ENCODE measurements at regions not wholly inside any gene's neighbourhood (a gene's known extent, or its start where the extent isn't known, plus 50 kb on each side); places are given as distances from the start of the nearest gene placed in this dataset.

- H3K4me3 ChIP-seq (ENCODE audit: insufficient read depth, low read length), result no peak overlapping the region
- no peaks in the 10 kb centered on the region for H3K36me3 ChIP-seq (ENCODE audit: insufficient read depth, low read length)
- no peak for DNase-seq (ENCODE audit: insufficient read length, low spot score, missing footprints)
- no peak overlapping the region for H3K4me2 ChIP-seq (ENCODE audit: insufficient read depth, low read length)
- H4K20me1 ChIP-seq (ENCODE audit: insufficient read depth, low read length), result no peaks in the 10 kb centered on the region
- H3K27me3 ChIP-seq (ENCODE audit: insufficient read depth, low read length), result peaks cover 2% of the 10 kb centered on the region
- no peaks in the 10 kb centered on the region for H3K79me2 ChIP-seq (ENCODE audit: insufficient read depth, low read length)
- H2AFZ ChIP-seq (ENCODE audit: low read length), result no peak overlapping the region
- no peaks in the 10 kb centered on the region for H3K9me3 ChIP-seq (ENCODE audit: low read depth, low read length)
- TF ChIP-seq CTCF (IDR thresholded peaks at IDR 0.05; ENCODE audit: extremely low read depth, low read depth, low read length), result no peak
- H3K4me1 ChIP-seq (ENCODE audit: insufficient read depth, low read length), result no peaks in the 10 kb centered on the region
- H3K27ac ChIP-seq (ENCODE audit: low read depth, low read length), result no peak overlapping the region
These were observed 58.4 kb upstream of the PAX7 start for GRCh38 chr1:18572022-18572880.

GRCh38 chr1:18573170-18573569 lies 57.5 kb upstream of the PAX7 start:
- H4K20me1 ChIP-seq (ENCODE audit: insufficient read depth, low read length), result no peaks in the 10 kb centered on the region
- no peaks in the 10 kb centered on the region for H3K79me2 ChIP-seq (ENCODE audit: insufficient read depth, low read length)
- H3K36me3 ChIP-seq (ENCODE audit: insufficient read depth, low read length), result no peaks in the 10 kb centered on the region
- no peaks in the 10 kb centered on the region for H3K9me3 ChIP-seq (ENCODE audit: low read depth, low read length)
- H2AFZ ChIP-seq (ENCODE audit: low read length), result no peak overlapping the region
- no peaks in the 10 kb centered on the region for H3K4me1 ChIP-seq (ENCODE audit: insufficient read depth, low read length)
- no peak for TF ChIP-seq CTCF (IDR thresholded peaks at IDR 0.05; ENCODE audit: extremely low read depth, low read depth, low read length)
- no peak for DNase-seq (ENCODE audit: insufficient read length, low spot score, missing footprints)
- no peak overlapping the region for H3K27ac ChIP-seq (ENCODE audit: low read depth, low read length)
- peaks cover 2% of the 10 kb centered on the region for H3K27me3 ChIP-seq (ENCODE audit: insufficient read depth, low read length)
- H3K4me2 ChIP-seq (ENCODE audit: insufficient read depth, low read length), result no peak overlapping the region
- no peak overlapping the region for H3K4me3 ChIP-seq (ENCODE audit: insufficient read depth, low read length)

GRCh38 chr1:18574754-18575153 lies 55.9 kb upstream of the PAX7 start:
- Histone ChIP-seq H3K4me3 (ENCODE audit: insufficient read depth, low read length) (no peak overlapping the region), H3K9me3 (ENCODE audit: low read depth, low read length) (no peaks in the 10 kb centered on the region), H4K20me1 (ENCODE audit: insufficient read depth, low read length) (no peaks in the 10 kb centered on the region), H3K79me2 (ENCODE audit: insufficient read depth, low read length) (no peaks in the 10 kb centered on the region), H3K4me2 (ENCODE audit: insufficient read depth, low read length) (no peak overlapping the region), H3K27me3 (ENCODE audit: insufficient read depth, low read length) (peaks cover 2% of the 10 kb centered on the region), H3K4me1 (ENCODE audit: insufficient read depth, low read length) (no peaks in the 10 kb centered on the region), H2AFZ (ENCODE audit: low read length) (no peak overlapping the region), H3K27ac (ENCODE audit: low read depth, low read length) (no peak overlapping the region), H3K36me3 (ENCODE audit: insufficient read depth, low read length) (no peaks in the 10 kb centered on the region)
- TF ChIP-seq CTCF (IDR thresholded peaks at IDR 0.05; ENCODE audit: extremely low read depth, low read depth, low read length), result no peak
- DNase-seq (ENCODE audit: insufficient read length, low spot score, missing footprints), result no peak

GRCh38 chr1:18575620-18576019 lies 55.0 kb upstream of the PAX7 start:
- Histone ChIP-seq H3K4me1 (ENCODE audit: insufficient read depth, low read length) (no peaks in the 10 kb centered on the region), H3K27ac (ENCODE audit: low read depth, low read length) (no peak overlapping the region), H3K4me2 (ENCODE audit: insufficient read depth, low read length) (no peak overlapping the region), H4K20me1 (ENCODE audit: insufficient read depth, low read length) (no peaks in the 10 kb centered on the region), H3K36me3 (ENCODE audit: insufficient read depth, low read length) (no peaks in the 10 kb centered on the region), H3K9me3 (ENCODE audit: low read depth, low read length) (no peaks in the 10 kb centered on the region), H3K79me2 (ENCODE audit: insufficient read depth, low read length) (no peaks in the 10 kb centered on the region), H3K4me3 (ENCODE audit: insufficient read depth, low read length) (no peak overlapping the region), H2AFZ (ENCODE audit: low read length) (no peak overlapping the region), H3K27me3 (ENCODE audit: insufficient read depth, low read length) (peaks cover 2% of the 10 kb centered on the region)
- peak; percentile 90 for DNase-seq (ENCODE audit: insufficient read length, low spot score, missing footprints)
- peak; percentile 62 for TF ChIP-seq CTCF (IDR thresholded peaks at IDR 0.05; ENCODE audit: extremely low read depth, low read depth, low read length)
